ENCODE measurements at regions not wholly inside any gene's neighbourhood (a gene's known extent, or its start where the extent isn't known, plus 50 kb on each side); places are given as distances from the start of the nearest gene placed in this dataset.

DNA sequence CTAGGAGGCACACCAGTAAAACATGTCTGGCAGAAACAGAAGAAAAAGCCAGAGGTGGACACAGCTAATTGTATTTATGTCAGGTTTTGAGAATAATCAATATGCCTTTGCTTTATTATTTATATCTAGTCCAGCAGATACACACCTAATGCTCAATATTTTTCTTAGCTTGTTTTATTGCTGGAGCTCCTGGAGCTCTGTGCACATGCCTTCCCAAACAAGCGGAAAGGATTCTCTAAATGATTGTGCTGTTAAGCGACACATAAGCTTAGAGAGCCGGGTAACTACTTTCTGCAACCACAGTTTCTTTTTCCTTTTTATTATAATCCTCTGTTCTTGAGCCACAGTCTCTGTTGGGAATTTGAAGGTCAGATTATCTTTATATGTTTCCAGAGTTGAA, 177.3 kb upstream of the ST6GAL2 start:
- in situ Hi-C loops (cut with HindIII; ENCODE audit: low pct_unique_long_range_greater_than_20kb, low sequenced_read_pairs) = no loop called here
- DNase-seq (ENCODE audit: low read depth in 1 of 2, low spot score in 1 of 2) = no peak
- no peak for TF ChIP-seq JUND (IDR thresholded peaks at IDR 0.05; ENCODE audit: low read depth)

- DNase-seq (ENCODE audit: low read depth in 1 of 2, low spot score in 1 of 2) = no peak
- TF ChIP-seq JUND (IDR thresholded peaks at IDR 0.05; ENCODE audit: low read depth) = no peak
- in situ Hi-C loops (cut with HindIII; ENCODE audit: low pct_unique_long_range_greater_than_20kb, low sequenced_read_pairs) = no loop called here
Measured at GRCh38 chr2:107064750-107065149, 178.8 kb upstream of the ST6GAL2 start.

DNA sequence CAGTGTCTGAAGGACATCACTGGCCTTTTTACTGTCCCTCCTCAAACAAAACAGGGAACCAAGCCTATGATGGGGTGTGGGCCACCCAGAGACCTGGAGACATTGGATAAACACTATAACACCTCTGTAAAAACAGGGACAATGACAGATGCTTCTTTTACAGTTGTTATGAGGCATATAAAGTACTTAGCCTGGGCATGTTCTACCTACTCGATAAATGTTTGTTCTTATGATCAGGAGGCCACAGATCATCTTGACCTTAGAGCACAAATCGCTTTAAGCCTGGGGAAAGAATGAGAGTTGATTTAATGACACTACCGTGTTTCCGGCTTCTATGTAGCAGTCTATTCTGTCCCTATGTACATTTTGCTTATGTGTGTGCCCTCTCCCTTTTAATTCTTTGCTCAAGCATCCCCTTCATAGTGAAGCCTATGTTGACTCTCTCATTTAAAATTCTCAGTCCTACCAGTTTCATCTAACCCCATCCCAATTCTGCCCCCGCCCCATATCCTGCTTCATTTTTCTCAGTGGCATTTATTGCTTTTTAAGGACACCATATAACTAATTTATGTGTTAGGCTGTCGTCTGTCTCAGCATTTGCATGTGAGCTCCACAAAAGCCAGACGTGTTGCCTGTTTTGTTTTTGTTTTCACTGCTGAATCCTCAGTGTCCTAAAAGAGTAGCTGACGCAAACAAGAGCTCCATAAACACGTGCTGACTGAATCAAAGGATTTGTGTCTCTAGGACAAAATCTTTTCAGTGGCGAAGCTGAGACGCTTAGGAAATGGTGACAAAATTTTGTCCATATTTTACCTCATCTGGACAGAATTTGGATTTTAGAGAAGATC, 182.3 kb upstream of the ST6GAL2 start:
- no peak for DNase-seq (ENCODE audit: low read depth in 1 of 2, low spot score in 1 of 2)
- TF ChIP-seq JUND (IDR thresholded peaks at IDR 0.05; ENCODE audit: low read depth) = no peak
- in situ Hi-C loops (cut with HindIII; ENCODE audit: low pct_unique_long_range_greater_than_20kb, low sequenced_read_pairs) = no loop called here

GRCh38 chr2:107069890-107070289, 183.9 kb upstream of the ST6GAL2 start:
- no peak for TF ChIP-seq JUND (IDR thresholded peaks at IDR 0.05; ENCODE audit: low read depth)
- in situ Hi-C loops (cut with HindIII; ENCODE audit: low pct_unique_long_range_greater_than_20kb, low sequenced_read_pairs) = no loop called here
- no peak for DNase-seq (ENCODE audit: low read depth in 1 of 2, low spot score in 1 of 2)

- in situ Hi-C loops (cut with HindIII; ENCODE audit: low pct_unique_long_range_greater_than_20kb, low sequenced_read_pairs) = no loop called here
- peak; percentile 1 to 60 for DNase-seq (ENCODE audit: low read depth in 1 of 2, low spot score in 1 of 2)
- TF ChIP-seq JUND (IDR thresholded peaks at IDR 0.05; ENCODE audit: low read depth) = no peak
Measured at GRCh38 chr2:107072150-107072940, 186.4 kb upstream of the ST6GAL2 start.

DNA sequence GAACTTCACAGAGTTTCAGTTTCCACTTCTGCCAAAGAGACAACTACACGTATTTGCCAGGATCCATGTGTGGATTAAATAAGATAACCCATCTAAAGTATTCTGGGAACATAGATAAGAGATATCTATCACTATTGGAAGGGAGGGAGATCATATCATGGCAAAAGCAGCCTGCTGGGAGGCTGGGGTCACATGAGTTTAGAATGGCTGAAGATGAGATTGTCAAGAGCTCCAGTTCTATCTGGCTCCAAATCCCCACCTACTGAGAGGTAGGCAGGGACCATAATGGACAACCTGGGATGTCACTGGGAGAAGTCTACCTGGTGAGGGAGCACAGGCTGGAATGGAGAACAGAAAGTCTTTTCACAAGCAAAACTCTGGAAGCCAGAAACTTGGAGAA, 192.6 kb upstream of the ST6GAL2 start:
- in situ Hi-C loops (cut with HindIII; ENCODE audit: low pct_unique_long_range_greater_than_20kb, low sequenced_read_pairs) = no loop called here
- no peak for DNase-seq (ENCODE audit: low read depth in 1 of 2, low spot score in 1 of 2)
- TF ChIP-seq JUND (IDR thresholded peaks at IDR 0.05; ENCODE audit: low read depth) = no peak

- in situ Hi-C loops (cut with HindIII; ENCODE audit: low pct_unique_long_range_greater_than_20kb, low sequenced_read_pairs) = no loop called here
- DNase-seq (ENCODE audit: low read depth in 1 of 2, low spot score in 1 of 2) = no peak
- TF ChIP-seq JUND (IDR thresholded peaks at IDR 0.05; ENCODE audit: low read depth) = no peak
Measured at GRCh38 chr2:107086497-107086896, 200.5 kb upstream of the ST6GAL2 start.

DNA sequence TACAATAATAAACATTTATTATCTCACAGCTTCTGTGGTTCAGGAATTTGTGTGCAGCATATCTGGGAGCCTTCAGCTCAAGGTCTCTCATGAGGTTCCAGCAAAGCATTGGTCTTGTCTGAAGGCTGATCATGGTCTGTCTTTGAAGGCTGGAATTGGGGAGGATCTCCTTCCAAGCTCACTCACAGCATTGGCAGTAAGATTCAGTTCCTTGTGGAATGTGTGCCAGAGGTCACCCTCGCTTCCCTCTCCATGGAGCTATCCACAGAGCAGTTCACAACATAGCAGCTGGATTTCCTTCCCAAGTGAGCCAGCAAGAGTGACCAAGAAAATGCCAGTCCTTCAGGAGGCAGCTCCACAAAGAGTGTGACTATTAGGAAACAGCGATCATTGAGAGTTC, 202.2 kb upstream of the ST6GAL2 start:
- DNase-seq (ENCODE audit: low read depth in 1 of 2, low spot score in 1 of 2) = no peak
- in situ Hi-C loops (cut with HindIII; ENCODE audit: low pct_unique_long_range_greater_than_20kb, low sequenced_read_pairs) = no loop called here
- TF ChIP-seq JUND (IDR thresholded peaks at IDR 0.05; ENCODE audit: low read depth) = no peak

DNA sequence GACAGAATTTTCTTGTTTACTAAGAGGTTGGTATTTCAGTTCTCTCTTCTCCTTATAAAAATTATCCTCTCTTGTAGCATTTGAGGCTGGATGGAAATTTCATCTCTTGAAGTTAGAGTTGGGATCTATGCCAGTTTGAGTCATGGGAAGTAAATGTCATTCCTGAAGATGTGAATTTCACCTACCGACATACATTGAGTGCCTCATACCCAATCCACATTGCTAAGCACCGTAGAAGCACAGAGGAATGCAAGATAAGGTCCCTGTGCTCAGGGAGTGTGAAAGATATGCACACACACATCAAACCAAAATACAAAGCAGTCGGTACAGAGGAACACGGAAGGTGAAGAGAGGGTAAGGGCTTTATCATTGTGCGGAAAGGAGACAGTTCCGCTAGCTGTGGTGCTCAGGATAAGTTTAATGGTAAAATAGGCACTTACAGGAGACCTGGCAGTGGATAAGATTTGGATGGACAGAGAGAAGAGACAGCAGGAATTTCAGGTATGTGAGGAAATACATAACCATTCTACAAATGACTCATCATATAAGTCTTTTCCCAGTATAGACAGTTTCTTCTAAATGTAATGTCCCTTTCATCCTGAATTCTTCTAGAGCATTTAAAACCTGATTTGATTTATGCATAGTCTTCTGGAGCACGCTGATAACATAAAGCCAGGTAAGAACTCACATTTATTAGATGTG, 205.3 kb upstream of the ST6GAL2 start:
- no peak for DNase-seq (ENCODE audit: low read depth in 1 of 2, low spot score in 1 of 2)
- in situ Hi-C loops (cut with HindIII; ENCODE audit: low pct_unique_long_range_greater_than_20kb, low sequenced_read_pairs) = no loop called here

GRCh38 chr2:107093426-107093957, 207.5 kb upstream of the ST6GAL2 start:
- in situ Hi-C loops (cut with HindIII; ENCODE audit: low pct_unique_long_range_greater_than_20kb, low sequenced_read_pairs) = no loop called here
- TF ChIP-seq JUND (IDR thresholded peaks at IDR 0.05; ENCODE audit: low read depth) = no peak
- DNase-seq (ENCODE audit: low read depth in 1 of 2, low spot score in 1 of 2) = no peak

More for the DNA sequence above, 205.3 kb upstream of the ST6GAL2 start:
- no peak for TF ChIP-seq JUND (IDR thresholded peaks at IDR 0.05; ENCODE audit: low read depth)

DNA sequence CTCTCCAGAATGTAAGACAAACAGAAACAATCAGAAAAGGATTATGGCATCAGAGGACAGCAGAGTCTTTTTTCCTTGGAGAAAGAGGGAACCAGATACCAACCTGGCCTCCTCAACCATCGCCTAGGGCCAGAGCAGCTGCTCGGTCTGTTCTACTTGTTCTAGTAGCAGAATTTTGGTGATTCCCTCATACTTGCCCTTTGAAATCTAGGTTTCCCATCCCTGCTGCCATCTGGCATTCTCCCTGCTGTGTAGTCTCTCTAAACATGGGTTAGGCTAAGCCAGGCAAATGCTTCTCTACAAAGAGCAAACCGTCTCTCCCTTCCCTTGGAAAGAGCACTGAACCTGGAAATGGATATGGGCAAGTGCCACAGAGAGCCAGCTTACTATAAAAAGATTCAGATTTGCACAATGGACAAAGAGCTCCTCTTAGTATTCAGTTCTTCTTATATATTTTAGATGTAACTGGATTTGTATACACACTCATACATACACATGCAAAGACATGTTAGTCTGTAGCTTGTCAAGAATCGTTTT, 208.6 kb upstream of the ST6GAL2 start:
- in situ Hi-C loops (cut with HindIII; ENCODE audit: low pct_unique_long_range_greater_than_20kb, low sequenced_read_pairs) = no loop called here
- DNase-seq (ENCODE audit: low read depth in 1 of 2, low spot score in 1 of 2) = no peak
- TF ChIP-seq JUND (IDR thresholded peaks at IDR 0.05; ENCODE audit: low read depth) = no peak

DNA sequence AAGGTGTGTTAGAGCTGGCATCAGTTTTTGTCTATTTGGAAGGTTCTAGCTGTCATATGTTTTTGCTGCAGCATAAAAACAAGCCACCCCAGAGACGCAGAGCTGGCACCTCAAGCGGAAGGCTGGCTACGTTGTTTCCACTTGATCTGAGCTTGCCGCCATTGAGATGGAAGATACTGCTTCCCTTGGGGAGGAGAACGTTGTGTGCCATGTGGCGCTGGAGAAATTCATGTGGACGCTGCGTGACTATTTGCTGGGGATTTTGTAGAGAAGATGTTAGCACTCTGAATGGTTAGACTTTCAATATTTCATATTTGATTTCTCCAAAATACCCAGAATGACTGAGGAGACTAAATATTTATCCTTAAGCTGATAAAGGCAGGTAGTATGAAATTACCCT, 216.2 kb upstream of the ST6GAL2 start:
- no peak for TF ChIP-seq JUND (IDR thresholded peaks at IDR 0.05; ENCODE audit: low read depth)
- in situ Hi-C loops (cut with HindIII; ENCODE audit: low pct_unique_long_range_greater_than_20kb, low sequenced_read_pairs) = no loop called here
- DNase-seq (ENCODE audit: low read depth in 1 of 2, low spot score in 1 of 2) = no peak
